Astrocyte of the hippocampus (primary cell): ENCODE measurements at regions not wholly inside any gene's neighbourhood (a gene's known extent, or its start where the extent isn't known, plus 50 kb on each side); places are given as distances from the start of the nearest gene placed in this dataset.
"Not testable (repeated sequence)": the region's sequence is repeated elsewhere in the genome, so short reads cannot be mapped to it uniquely, and the experiment has no call there.

ENCODE experiments used
- DNase-seq: peaks from one replicate; pipeline ENCODE4 v3.0.0; 2011; ENCODE audit warnings: low read depth, low spot score

- no peak for DNase-seq
Measured at GRCh38 chr6:51302431-51302830, 483.8 kb downstream of the TFAP2B start.

- no peak for DNase-seq
Measured at GRCh38 chr6:51303338-51303737, 484.7 kb downstream of the TFAP2B start.

GRCh38 chr6:51314965-51315364, 496.3 kb downstream of the TFAP2B start:
- no peak for DNase-seq

GRCh38 chr6:51318674-51319073, 500.0 kb downstream of the TFAP2B start:
- DNase-seq, result no peak

GRCh38 chr6:51321477-51321876, 502.8 kb downstream of the TFAP2B start:
- DNase-seq, result not testable (repeated sequence)

GRCh38 chr6:51322505-51322904, 503.8 kb downstream of the TFAP2B start:
- DNase-seq, result no peak

GRCh38 chr6:51323056-51323455, 504.4 kb downstream of the TFAP2B start:
- DNase-seq, result no peak

- DNase-seq, result no peak
Measured at GRCh38 chr6:51330971-51331370, 512.3 kb downstream of the TFAP2B start.

GRCh38 chr6:51335543-51335942, 516.9 kb downstream of the TFAP2B start:
- no peak for DNase-seq

GRCh38 chr6:51336185-51336584, 517.5 kb downstream of the TFAP2B start:
- DNase-seq, result no peak

GRCh38 chr6:51337277-51337676, 518.6 kb downstream of the TFAP2B start:
- DNase-seq, result no peak

- no peak for DNase-seq
Measured at GRCh38 chr6:51339108-51339507, 520.4 kb downstream of the TFAP2B start.

- no peak for DNase-seq
Measured at GRCh38 chr6:51339728-51340127, 521.1 kb downstream of the TFAP2B start.

- no peak for DNase-seq
Measured at GRCh38 chr6:51342393-51342792, 523.7 kb downstream of the TFAP2B start.

GRCh38 chr6:51349857-51350256, 531.2 kb downstream of the TFAP2B start:
- DNase-seq, result no peak

GRCh38 chr6:51350308-51350904, 531.7 kb downstream of the TFAP2B start:
- peak; percentile 3 for DNase-seq

GRCh38 chr6:51352506-51353029, 533.9 kb downstream of the TFAP2B start:
- no peak for DNase-seq

GRCh38 chr6:51360287-51360686, 541.6 kb downstream of the TFAP2B start:
- DNase-seq, result no peak

GRCh38 chr6:51365566-51365965, 546.9 kb downstream of the TFAP2B start:
- no peak for DNase-seq

GRCh38 chr6:51369485-51369884, 550.8 kb downstream of the TFAP2B start:
- DNase-seq, result no peak

- DNase-seq, result no peak
Measured at GRCh38 chr6:51382847-51383246, 564.2 kb downstream of the TFAP2B start.

- no peak for DNase-seq
Measured at GRCh38 chr6:51384736-51385135, 566.1 kb downstream of the TFAP2B start.

- no peak for DNase-seq
Measured at GRCh38 chr6:51386347-51386836, 567.7 kb downstream of the TFAP2B start.

GRCh38 chr6:51387907-51388306, 569.2 kb downstream of the TFAP2B start:
- no peak for DNase-seq
